Vagina (tissue), 2 donors: ENCODE measurements at regions not wholly inside any gene's neighbourhood (a gene's known extent, or its start where the extent isn't known, plus 50 kb on each side); places are given as distances from the start of the nearest gene placed in this dataset.
"Not testable (repeated sequence)": the region's sequence is repeated elsewhere in the genome, so short reads cannot be mapped to it uniquely, and the experiment has no call there.

Experiments used
- DNase-seq, 2 donors: peaks; one replicate each; pipeline ENCODE4 v3.0.0-alpha.2; 2017; ENCODE audit errors: extremely low spot score in 2 of 2
- H3K27ac ChIP-seq: fragments of 200-600 bp; sonication (generic); one replicate; pipeline ENCODE4 v1.5.1; 2019
- H3K27me3 ChIP-seq: fragments of 200-600 bp; sonication (generic); one replicate; pipeline ENCODE4 v1.5.1; 2019
- H3K36me3 ChIP-seq, 2 donors: fragments of 200-600 bp; sonication (generic); one replicate each; pipeline ENCODE4 v1.5.1; 2017 to 2019
- H3K4me1 ChIP-seq: fragments of 200-600 bp; sonication (generic); one replicate; pipeline ENCODE4 v1.5.1; 2019
- H3K4me3 ChIP-seq, 2 donors: fragments of 200-600 bp; sonication (generic); 1 replicate in 1 of 2; 2 replicates in 1 of 2; pipeline ENCODE4 v1.5.1; 2016 to 2019
- H3K9me3 ChIP-seq: fragments of 200-600 bp; sonication (generic); one replicate; pipeline ENCODE4 v1.5.1; 2019
- POLR2A ChIP-seq, 2 donors: fragments of 450-650 bp; IDR thresholded peaks; one replicate each; pipeline ENCODE4 v1.6.1; 2017; ENCODE audit warnings: antibody characterized with exemption in 2 of 2, mild to moderate bottlenecking in 2 of 2, moderate library complexity in 2 of 2
- POLR2AphosphoS5 ChIP-seq, 2 donors: sonication (generic); formaldehyde crosslinking; IDR thresholded peaks; one replicate each; pipeline ENCODE4 v1.9.0; 2017; ENCODE audit warnings: antibody characterized with exemption in 2 of 2, mild to moderate bottlenecking in 2 of 2, low read depth in 1 of 2; ENCODE audit not compliant: insufficient read depth in 1 of 2
- intact Hi-C: fragments of 100-400 bp; cut with DNase I; formaldehyde crosslinking; loops from one replicate; pipeline ENCODE4 v1.15.1; 2023
- TF ChIP-seq, protein P1 (sequence below), 3 experiments: fragments of 450-650 bp in 2 of 3; fragments of 200-600 bp in 1 of 3; sonication (generic) in 1 of 3; IDR thresholded peaks; one replicate each; pipeline ENCODE4 v1.5.1; 2017 to 2019; ENCODE audit warnings: antibody characterized with exemption in 3 of 3, mild to moderate bottlenecking in 2 of 3, moderate library complexity in 2 of 3

DNA sequence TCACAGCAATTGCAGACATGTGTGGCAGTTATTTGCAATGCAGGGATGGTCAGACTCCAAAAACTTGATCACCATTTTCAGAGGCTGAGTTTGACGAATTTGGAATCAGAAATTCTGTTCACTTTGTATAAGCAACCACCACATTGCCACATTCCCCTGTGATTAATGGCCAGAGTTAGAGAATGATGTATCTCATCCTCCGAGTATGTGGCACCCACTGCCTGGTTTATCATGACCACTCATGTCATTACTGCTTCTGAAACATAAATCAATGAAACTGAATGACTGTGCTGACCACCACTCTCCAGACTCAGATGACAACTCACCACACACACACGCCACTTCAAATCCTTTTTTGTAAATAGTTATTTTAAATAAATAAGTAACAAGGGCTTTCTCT is 66.6 kb upstream of the CACHD1 start:
- H3K4me1 ChIP-seq = no peaks in the 10 kb centered on the region
- H3K27me3 ChIP-seq = no peaks in the 10 kb centered on the region
- no peaks in the 10 kb centered on the region for H3K36me3 ChIP-seq
- no peaks in the 10 kb centered on the region for H3K9me3 ChIP-seq
- DNase-seq = no peak
- intact Hi-C loops = no loop called here
- TF ChIP-seq, protein P1, sequence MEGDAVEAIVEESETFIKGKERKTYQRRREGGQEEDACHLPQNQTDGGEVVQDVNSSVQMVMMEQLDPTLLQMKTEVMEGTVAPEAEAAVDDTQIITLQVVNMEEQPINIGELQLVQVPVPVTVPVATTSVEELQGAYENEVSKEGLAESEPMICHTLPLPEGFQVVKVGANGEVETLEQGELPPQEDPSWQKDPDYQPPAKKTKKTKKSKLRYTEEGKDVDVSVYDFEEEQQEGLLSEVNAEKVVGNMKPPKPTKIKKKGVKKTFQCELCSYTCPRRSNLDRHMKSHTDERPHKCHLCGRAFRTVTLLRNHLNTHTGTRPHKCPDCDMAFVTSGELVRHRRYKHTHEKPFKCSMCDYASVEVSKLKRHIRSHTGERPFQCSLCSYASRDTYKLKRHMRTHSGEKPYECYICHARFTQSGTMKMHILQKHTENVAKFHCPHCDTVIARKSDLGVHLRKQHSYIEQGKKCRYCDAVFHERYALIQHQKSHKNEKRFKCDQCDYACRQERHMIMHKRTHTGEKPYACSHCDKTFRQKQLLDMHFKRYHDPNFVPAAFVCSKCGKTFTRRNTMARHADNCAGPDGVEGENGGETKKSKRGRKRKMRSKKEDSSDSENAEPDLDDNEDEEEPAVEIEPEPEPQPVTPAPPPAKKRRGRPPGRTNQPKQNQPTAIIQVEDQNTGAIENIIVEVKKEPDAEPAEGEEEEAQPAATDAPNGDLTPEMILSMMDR (IDR thresholded peaks at IDR 0.05) = no peak
- TF ChIP-seq POLR2A (IDR thresholded peaks at IDR 0.05) = no peak
- no peak for TF ChIP-seq POLR2AphosphoS5 (IDR thresholded peaks at IDR 0.05; ENCODE audit: insufficient read depth in 1 of 2, low read depth in 1 of 2)
- no peak overlapping the region for H3K4me3 ChIP-seq
- H3K27ac ChIP-seq = no peak overlapping the region

- no peak overlapping the region for H3K4me3 ChIP-seq
- intact Hi-C loops = no loop called here
- no peaks in the 10 kb centered on the region for H3K9me3 ChIP-seq
- no peak for DNase-seq
- H3K27me3 ChIP-seq = no peaks in the 10 kb centered on the region
- H3K4me1 ChIP-seq = no peaks in the 10 kb centered on the region
- no peak overlapping the region for H3K27ac ChIP-seq
- H3K36me3 ChIP-seq = no peaks in the 10 kb centered on the region
- TF ChIP-seq, protein P1 (IDR thresholded peaks at IDR 0.05) = no peak
- TF ChIP-seq POLR2AphosphoS5 (IDR thresholded peaks at IDR 0.05; ENCODE audit: insufficient read depth in 1 of 2, low read depth in 1 of 2) (no peak), POLR2A (IDR thresholded peaks at IDR 0.05) (no peak)
These were observed 65.7 kb upstream of the CACHD1 start for GRCh38 chr1:64404202-64404601.

GRCh38 chr1:64405833-64406232 is 64.1 kb upstream of the CACHD1 start:
- DNase-seq = no peak
- H3K27me3 ChIP-seq = no peaks in the 10 kb centered on the region
- no peak for TF ChIP-seq POLR2A (IDR thresholded peaks at IDR 0.05)
- TF ChIP-seq, protein P1 (IDR thresholded peaks at IDR 0.05) = no peak
- TF ChIP-seq POLR2AphosphoS5 (IDR thresholded peaks at IDR 0.05; ENCODE audit: insufficient read depth in 1 of 2, low read depth in 1 of 2) = no peak
- H3K36me3 ChIP-seq = no peaks in the 10 kb centered on the region
- H3K9me3 ChIP-seq = no peaks in the 10 kb centered on the region
- no peak overlapping the region for H3K4me3 ChIP-seq
- intact Hi-C loops = no loop called here
- H3K4me1 ChIP-seq = no peaks in the 10 kb centered on the region
- H3K27ac ChIP-seq = no peak overlapping the region

- TF ChIP-seq POLR2A (IDR thresholded peaks at IDR 0.05) (no peak), POLR2AphosphoS5 (IDR thresholded peaks at IDR 0.05; ENCODE audit: insufficient read depth in 1 of 2, low read depth in 1 of 2) (no peak)
- TF ChIP-seq, protein P1 (IDR thresholded peaks at IDR 0.05) = no peak
- no peaks in the 10 kb centered on the region for H3K36me3 ChIP-seq
- no peak for DNase-seq
- H3K9me3 ChIP-seq = no peaks in the 10 kb centered on the region
- intact Hi-C loops = no loop called here
- no peak overlapping the region for H3K4me3 ChIP-seq
- H3K27ac ChIP-seq = no peak overlapping the region
- H3K4me1 ChIP-seq = no peaks in the 10 kb centered on the region
- no peaks in the 10 kb centered on the region for H3K27me3 ChIP-seq
These were observed 59.7 kb upstream of the CACHD1 start for GRCh38 chr1:64410217-64410616.

DNA sequence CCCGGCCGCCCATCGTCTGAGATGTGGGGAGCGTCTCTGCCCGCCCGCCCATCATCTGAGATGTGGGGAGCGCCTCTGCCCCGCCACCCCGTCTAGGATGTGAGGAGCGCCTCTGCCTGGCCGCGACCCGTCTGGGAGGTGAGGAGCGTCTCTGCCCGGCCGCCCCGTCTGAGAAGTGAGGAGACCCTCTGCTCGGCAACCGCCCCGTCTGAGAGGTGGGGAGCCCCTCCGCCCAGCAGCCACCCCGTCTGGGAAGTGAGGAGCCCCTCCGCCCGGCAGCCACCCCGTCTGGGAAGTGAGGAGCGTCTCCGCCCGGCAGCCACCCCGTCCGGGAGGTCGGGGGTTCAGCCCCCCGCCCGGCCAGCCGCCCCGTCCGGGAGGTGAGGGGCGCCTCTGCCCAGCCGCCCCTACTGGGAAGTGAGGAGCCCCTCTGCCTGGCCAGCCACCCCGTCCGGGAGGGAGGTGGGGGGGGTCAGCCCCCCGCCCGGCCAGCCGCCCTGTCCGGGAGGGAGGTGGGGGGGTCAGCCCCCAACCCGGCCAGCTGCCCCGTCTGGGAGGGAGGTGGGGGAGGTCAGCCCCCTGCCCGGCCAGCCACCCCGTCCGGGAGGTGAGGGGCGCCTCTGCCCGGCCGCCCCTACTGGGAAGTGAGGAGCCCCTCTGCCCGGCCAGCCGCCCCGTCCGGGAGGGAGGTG is 54.9 kb upstream of the CACHD1 start:
- H3K36me3 ChIP-seq, DNase-seq, H3K27me3 ChIP-seq, intact Hi-C loops, H3K27ac ChIP-seq, H3K4me3 ChIP-seq, H3K9me3 ChIP-seq, H3K4me1 ChIP-seq: not testable (repeated sequence)
